Activated CD8-positive, alpha-beta T cell treated with anti-CD3 and anti-CD28 coated beads for 36 hours (primary cell): ENCODE measurements at regions not wholly inside any gene's neighbourhood (a gene's known extent, or its start where the extent isn't known, plus 50 kb on each side); places are given as distances from the start of the nearest gene placed in this dataset.
A peak's percentile ranks its signal among the peaks of the same experiment; 100 is the strongest.

Source experiments
- ATAC-seq: fragments of 200-7000 bp; cut with Tn5 transposase; one replicate; pipeline ENCODE4 v1.10.0; 2021; ENCODE audit warnings: mild to moderate bottlenecking, moderate library complexity
- CTCF ChIA-PET: fragments of 350-600 bp; sonication (Branson Sonifier 250); formaldehyde crosslinking; loops from one replicate; lab custom pipeline; 2021; ENCODE audit warnings: antibody characterized with exemption; lab: Charles Lee
- POLR2A ChIA-PET: fragments of 350-600 bp; sonication (Branson Sonifier 250); formaldehyde crosslinking; loops from one replicate; lab custom pipeline; 2021; ENCODE audit warnings: antibody characterized with exemption; lab: Charles Lee
- DNase-seq: peaks from one replicate; pipeline ENCODE4 v3.0.0-alpha.2; 2020
- H3K27ac Mint-ChIP-seq: one replicate; pipeline ENCODE4 v1.8.0; 2021; ENCODE audit warnings: mild to moderate bottlenecking, mixed read lengths
- H3K27me3 Mint-ChIP-seq: one replicate; pipeline ENCODE4 v1.8.0; 2021; ENCODE audit warnings: mixed read lengths
- H3K36me3 Mint-ChIP-seq: one replicate; pipeline ENCODE4 v1.8.0; 2021; ENCODE audit warnings: low read depth, mixed read lengths
- H3K4me1 Mint-ChIP-seq: one replicate; pipeline ENCODE4 v1.8.0; 2021; ENCODE audit warnings: low read depth, mixed read lengths
- H3K4me3 Mint-ChIP-seq: one replicate; pipeline ENCODE4 v1.8.0; 2021; ENCODE audit warnings: mild to moderate bottlenecking, moderate library complexity, mixed read lengths
- H3K9me3 Mint-ChIP-seq: one replicate; pipeline ENCODE4 v1.8.0; 2021; ENCODE audit warnings: mixed read lengths
- intact Hi-C: fragments of 100-400 bp; cut with micrococcal nuclease; formaldehyde crosslinking; loops from one replicate; pipeline ENCODE4 v1.10.0; 2022
- TF ChIP-seq, protein P1 (sequence below): fragments of 200-600 bp; IDR thresholded peaks from one replicate; pipeline ENCODE4 v1.8.0; 2022; ENCODE audit warnings: antibody characterized with exemption, mild to moderate bottlenecking

- POLR2A ChIA-PET, result no interaction called here
- CTCF ChIA-PET, result interaction anchor here (0.8 to 1.2 kb wide), 2 partner anchors 36 to 55 kb away, joined by 3 read pairs; no protein-coding TSS in a partner anchor
- DNase-seq (no peak), ATAC-seq (no peak)
- no peaks in the 10 kb centered on the region for H3K36me3 Mint-ChIP-seq
- no peaks in the 10 kb centered on the region for H3K4me1 Mint-ChIP-seq
- H3K27me3 Mint-ChIP-seq, result peaks cover 6% of the 10 kb centered on the region
- H3K4me3 Mint-ChIP-seq, result no peak overlapping the region
- no peaks in the 10 kb centered on the region for H3K9me3 Mint-ChIP-seq
- H3K27ac Mint-ChIP-seq, result no peak overlapping the region
- intact Hi-C loops, result no loop called here
- TF ChIP-seq, protein P1, sequence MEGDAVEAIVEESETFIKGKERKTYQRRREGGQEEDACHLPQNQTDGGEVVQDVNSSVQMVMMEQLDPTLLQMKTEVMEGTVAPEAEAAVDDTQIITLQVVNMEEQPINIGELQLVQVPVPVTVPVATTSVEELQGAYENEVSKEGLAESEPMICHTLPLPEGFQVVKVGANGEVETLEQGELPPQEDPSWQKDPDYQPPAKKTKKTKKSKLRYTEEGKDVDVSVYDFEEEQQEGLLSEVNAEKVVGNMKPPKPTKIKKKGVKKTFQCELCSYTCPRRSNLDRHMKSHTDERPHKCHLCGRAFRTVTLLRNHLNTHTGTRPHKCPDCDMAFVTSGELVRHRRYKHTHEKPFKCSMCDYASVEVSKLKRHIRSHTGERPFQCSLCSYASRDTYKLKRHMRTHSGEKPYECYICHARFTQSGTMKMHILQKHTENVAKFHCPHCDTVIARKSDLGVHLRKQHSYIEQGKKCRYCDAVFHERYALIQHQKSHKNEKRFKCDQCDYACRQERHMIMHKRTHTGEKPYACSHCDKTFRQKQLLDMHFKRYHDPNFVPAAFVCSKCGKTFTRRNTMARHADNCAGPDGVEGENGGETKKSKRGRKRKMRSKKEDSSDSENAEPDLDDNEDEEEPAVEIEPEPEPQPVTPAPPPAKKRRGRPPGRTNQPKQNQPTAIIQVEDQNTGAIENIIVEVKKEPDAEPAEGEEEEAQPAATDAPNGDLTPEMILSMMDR, result no peak
Observed at GRCh38 chr2:215876139-215876936, 137.0 kb downstream of the MREG start.

DNA sequence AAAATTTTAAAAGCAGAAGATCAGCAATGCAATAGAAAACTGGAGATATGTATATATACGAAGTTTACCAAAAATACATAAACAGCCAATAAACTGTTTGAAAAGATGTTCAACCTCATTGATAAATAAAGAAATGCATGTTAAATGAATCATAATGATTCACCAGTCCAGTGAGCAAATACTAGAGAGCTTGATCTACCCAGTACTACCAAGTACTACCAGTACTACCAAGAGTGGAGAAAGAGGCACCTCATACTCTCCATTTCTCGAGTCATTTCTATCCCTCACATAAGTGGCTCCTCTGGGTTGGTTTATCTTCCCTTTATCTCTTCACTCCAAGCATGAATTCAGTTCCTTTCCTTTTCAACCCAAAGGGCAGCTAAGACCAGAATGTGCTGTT is 138.9 kb downstream of the MREG start:
- H3K4me3 Mint-ChIP-seq, result no peak overlapping the region
- no peaks in the 10 kb centered on the region for H3K4me1 Mint-ChIP-seq
- ChIA-PET POLR2A (no interaction called here), CTCF (interaction anchor here (1.0 to 1.3 kb wide), 2 partner anchors 35 to 56 kb away, joined by 3 to 4 read pairs; no protein-coding TSS in a partner anchor)
- H3K36me3 Mint-ChIP-seq, result no peaks in the 10 kb centered on the region
- no peaks in the 10 kb centered on the region for H3K9me3 Mint-ChIP-seq
- DNase-seq (no peak), ATAC-seq (no peak)
- intact Hi-C loops, result no loop called here
- TF ChIP-seq, protein P1, result no peak
- H3K27me3 Mint-ChIP-seq, result peaks cover 6% of the 10 kb centered on the region
- H3K27ac Mint-ChIP-seq, result no peak overlapping the region

GRCh38 chr2:215870986-215871385 is 142.4 kb downstream of the MREG start:
- H3K9me3 Mint-ChIP-seq, result no peaks in the 10 kb centered on the region
- ChIA-PET CTCF (interaction anchor here (1.6 kb wide), 1 partner anchor 10 kb away, joined by 4 read pairs; no protein-coding TSS in a partner anchor), POLR2A (no interaction called here)

DNA sequence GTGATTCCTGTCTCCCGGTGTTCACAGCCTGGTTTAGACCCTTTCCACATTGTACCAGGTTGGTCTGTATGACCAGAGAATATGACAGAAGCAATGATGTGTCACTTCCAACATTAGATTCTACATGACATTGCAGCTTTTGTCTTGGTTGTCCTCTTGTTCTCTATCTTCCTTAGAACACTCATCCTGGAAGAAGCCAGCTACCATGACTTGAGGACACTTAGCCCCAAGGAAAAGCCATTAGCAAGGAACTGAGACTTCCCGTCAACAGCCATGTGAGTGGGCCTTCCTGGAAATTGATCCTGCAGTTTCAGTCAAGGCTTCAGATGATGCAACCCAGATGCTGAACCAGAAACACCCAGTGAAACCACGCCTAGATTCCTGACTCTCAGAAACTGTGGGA is 143.3 kb downstream of the MREG start:
- CTCF ChIA-PET, result no interaction called here
- no peak overlapping the region for H3K27ac Mint-ChIP-seq
- no peak for DNase-seq

More at GRCh38 chr2:215870986-215871385, 142.4 kb downstream of the MREG start:
- intact Hi-C loops, result no loop called here
- Mint-ChIP-seq H3K4me3 (no peak overlapping the region), H3K4me1 (no peaks in the 10 kb centered on the region), H3K27ac (no peak overlapping the region), H3K36me3 (no peaks in the 10 kb centered on the region), H3K27me3 (peaks cover 7% of the 10 kb centered on the region)
- DNase-seq (peak; percentile 14), ATAC-seq (no peak)
- TF ChIP-seq, protein P1, result no peak

More for the DNA sequence above, 143.3 kb downstream of the MREG start:
- no peaks in the 10 kb centered on the region for H3K4me1 Mint-ChIP-seq
- TF ChIP-seq, protein P1, result no peak
- peaks cover 7% of the 10 kb centered on the region for H3K27me3 Mint-ChIP-seq
- ATAC-seq, result no peak
- POLR2A ChIA-PET, result no interaction called here
- no peaks in the 10 kb centered on the region for H3K9me3 Mint-ChIP-seq
- H3K36me3 Mint-ChIP-seq, result no peaks in the 10 kb centered on the region
- intact Hi-C loops, result no loop called here
- H3K4me3 Mint-ChIP-seq, result no peak overlapping the region
